Peyer's patch (tissue), 4 donors: ENCODE measurements at regions not wholly inside any gene's neighbourhood (a gene's known extent, or its start where the extent isn't known, plus 50 kb on each side); places are given as distances from the start of the nearest gene placed in this dataset.

Source experiments
- DNase-seq, 3 donors: peaks; one replicate each; pipeline ENCODE4 v3.0.0-alpha.2; 2017 to 2019
- H3K27ac ChIP-seq, 4 donors: fragments of 200-600 bp; sonication (generic); one replicate each; pipeline ENCODE4 v1.5.1; 2016 to 2019
- H3K27me3 ChIP-seq, 2 donors: fragments of 200-600 bp; sonication (generic); one replicate each; pipeline ENCODE4 v1.5.1; 2019
- H3K36me3 ChIP-seq, 3 donors: fragments of 200-600 bp; sonication (generic); one replicate each; pipeline ENCODE4 v1.5.1; 2016 to 2019
- H3K4me1 ChIP-seq, 4 donors: fragments of 200-600 bp; sonication (generic); one replicate each; pipeline ENCODE4 v1.5.1; 2016 to 2019
- H3K4me3 ChIP-seq, 4 donors: fragments of 200-600 bp; sonication (generic); 1 replicate in 3 of 4; 2 replicates in 1 of 4; pipeline ENCODE4 v1.5.1; 2016 to 2019; ENCODE audit warnings: mild to moderate bottlenecking in 1 of 4
- H3K9me3 ChIP-seq, 4 donors: fragments of 200-600 bp; sonication (generic); one replicate each; pipeline ENCODE4 v1.5.1; 2016 to 2019; ENCODE audit warnings: mild to moderate bottlenecking in 1 of 4
- POLR2A ChIP-seq, 2 donors: fragments of 450-650 bp; IDR thresholded peaks; one replicate each; pipeline ENCODE4 v1.5.1; 2017; ENCODE audit warnings: antibody characterized with exemption in 2 of 2, mild to moderate bottlenecking in 2 of 2, moderate library complexity in 2 of 2
- TF ChIP-seq, protein P1 (sequence below), 6 experiments: fragments of 450-650 bp in 4 of 6; fragments of 200-600 bp in 2 of 6; sonication (generic) in 1 of 6; IDR thresholded peaks; one replicate each; pipeline ENCODE4 v1.5.1; 2017 to 2019; ENCODE audit warnings: antibody characterized with exemption in 6 of 6, mild to moderate bottlenecking in 3 of 6, moderate library complexity in 1 of 6

DNA sequence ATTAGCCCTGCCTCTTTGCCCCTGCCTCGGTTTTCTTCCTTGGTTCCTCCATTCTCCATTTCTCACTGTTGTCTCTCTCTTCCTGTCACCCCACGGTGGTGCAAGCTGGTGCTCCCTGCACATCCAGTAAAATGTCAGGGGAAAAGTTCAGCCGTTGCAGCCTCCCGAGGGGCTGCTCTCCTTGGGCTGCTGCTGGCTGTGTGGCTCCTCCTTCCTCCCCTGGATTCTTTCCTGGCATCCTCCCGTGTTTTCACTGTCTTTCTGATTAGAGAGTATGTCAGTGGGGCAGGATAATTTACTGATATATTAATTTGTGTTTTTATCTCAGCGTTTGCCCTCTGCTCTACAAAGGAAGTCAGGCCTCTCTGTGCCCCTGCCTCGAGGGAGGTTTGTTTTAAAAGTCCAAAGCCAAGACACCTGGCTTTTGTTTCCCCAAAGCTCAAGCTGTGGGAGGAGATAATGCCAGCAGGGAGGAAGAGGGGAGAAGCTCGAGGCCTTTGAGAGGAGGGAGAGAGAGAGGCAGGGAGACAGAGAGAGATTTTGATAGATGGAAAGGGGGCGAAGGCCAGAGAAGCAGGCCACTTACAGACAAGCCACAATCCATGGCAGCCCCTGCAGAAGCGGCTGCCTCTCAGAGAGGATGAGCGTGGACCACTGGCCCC is 150.3 kb upstream of the NR2F2 start:
- no peak overlapping the region for H3K4me3 ChIP-seq
- no peak overlapping the region for H3K27ac ChIP-seq
- H3K27me3 ChIP-seq, result no peaks in the 10 kb centered on the region
- TF ChIP-seq POLR2A (IDR thresholded peaks at IDR 0.05), result no peak
- TF ChIP-seq, protein P1, sequence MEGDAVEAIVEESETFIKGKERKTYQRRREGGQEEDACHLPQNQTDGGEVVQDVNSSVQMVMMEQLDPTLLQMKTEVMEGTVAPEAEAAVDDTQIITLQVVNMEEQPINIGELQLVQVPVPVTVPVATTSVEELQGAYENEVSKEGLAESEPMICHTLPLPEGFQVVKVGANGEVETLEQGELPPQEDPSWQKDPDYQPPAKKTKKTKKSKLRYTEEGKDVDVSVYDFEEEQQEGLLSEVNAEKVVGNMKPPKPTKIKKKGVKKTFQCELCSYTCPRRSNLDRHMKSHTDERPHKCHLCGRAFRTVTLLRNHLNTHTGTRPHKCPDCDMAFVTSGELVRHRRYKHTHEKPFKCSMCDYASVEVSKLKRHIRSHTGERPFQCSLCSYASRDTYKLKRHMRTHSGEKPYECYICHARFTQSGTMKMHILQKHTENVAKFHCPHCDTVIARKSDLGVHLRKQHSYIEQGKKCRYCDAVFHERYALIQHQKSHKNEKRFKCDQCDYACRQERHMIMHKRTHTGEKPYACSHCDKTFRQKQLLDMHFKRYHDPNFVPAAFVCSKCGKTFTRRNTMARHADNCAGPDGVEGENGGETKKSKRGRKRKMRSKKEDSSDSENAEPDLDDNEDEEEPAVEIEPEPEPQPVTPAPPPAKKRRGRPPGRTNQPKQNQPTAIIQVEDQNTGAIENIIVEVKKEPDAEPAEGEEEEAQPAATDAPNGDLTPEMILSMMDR (IDR thresholded peaks at IDR 0.05), result no peak
- no peaks in the 10 kb centered on the region for H3K9me3 ChIP-seq
- H3K36me3 ChIP-seq, result no peaks in the 10 kb centered on the region
- no peak for DNase-seq
- no peaks in the 10 kb centered on the region for H3K4me1 ChIP-seq

DNA sequence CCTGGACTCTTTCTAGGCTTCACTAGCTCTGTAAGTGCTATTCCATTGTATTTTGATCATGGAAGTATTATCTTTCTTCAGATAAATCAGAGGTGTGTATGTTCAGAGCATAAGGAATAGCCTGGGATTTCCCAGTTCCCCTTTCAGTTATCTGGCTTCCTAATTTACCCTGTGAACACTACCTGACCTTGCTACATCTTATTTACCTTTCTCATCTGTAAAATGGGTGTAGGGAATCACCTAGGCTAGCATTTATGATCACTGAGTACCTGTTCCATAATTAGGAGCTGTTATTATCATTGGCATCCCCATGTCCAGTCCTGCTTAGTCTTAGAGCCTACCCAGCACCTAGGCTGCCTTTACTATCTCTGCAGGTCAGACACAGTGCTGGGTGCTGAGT is 149.3 kb upstream of the NR2F2 start:
- no peaks in the 10 kb centered on the region for H3K4me1 ChIP-seq

DNA sequence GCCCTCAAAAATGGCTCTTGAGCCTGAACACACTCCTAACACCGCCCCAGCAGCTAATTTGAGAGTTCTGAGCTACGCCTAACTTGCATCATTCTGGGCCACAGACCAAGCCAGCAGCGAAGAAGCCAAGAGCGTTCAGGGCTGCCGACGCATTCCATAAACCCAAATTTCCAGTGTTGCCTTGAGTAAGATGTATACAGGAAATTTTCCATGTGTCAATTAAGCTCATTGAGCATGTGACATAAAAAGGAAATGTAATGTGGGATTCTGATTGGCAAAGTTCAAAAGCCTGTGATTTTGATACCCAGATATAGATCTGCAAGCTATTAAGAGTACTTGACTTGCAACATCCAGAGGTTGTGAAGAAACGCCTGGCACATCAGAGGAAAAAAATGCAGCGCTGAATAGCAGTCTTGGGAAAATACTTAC is 148.6 kb upstream of the NR2F2 start:
- TF ChIP-seq, protein P1 (IDR thresholded peaks at IDR 0.05), result no peak
- TF ChIP-seq POLR2A (IDR thresholded peaks at IDR 0.05), result no peak
- Histone ChIP-seq H3K27ac (peak overlapping the region in 2 of 4 donors; percentile 47 to 49), H3K36me3 (no peaks in the 10 kb centered on the region), H3K4me1 (no peaks in the 10 kb centered on the region), H3K4me3 (no peak overlapping the region), H3K9me3 (no peaks in the 10 kb centered on the region), H3K27me3 (no peaks in the 10 kb centered on the region)
- DNase-seq, result peak in 2 of 3 donors; percentile 50 to 59

More for the DNA sequence above, 149.3 kb upstream of the NR2F2 start:
- no peaks in the 10 kb centered on the region for H3K27me3 ChIP-seq
- no peaks in the 10 kb centered on the region for H3K36me3 ChIP-seq
- DNase-seq, result no peak
- H3K27ac ChIP-seq, result peak overlapping the region in 2 of 4 donors; percentile 47 to 49
- H3K9me3 ChIP-seq, result no peaks in the 10 kb centered on the region
- no peak overlapping the region for H3K4me3 ChIP-seq
- no peak for TF ChIP-seq POLR2A (IDR thresholded peaks at IDR 0.05)
- TF ChIP-seq, protein P1 (IDR thresholded peaks at IDR 0.05), result no peak

DNA sequence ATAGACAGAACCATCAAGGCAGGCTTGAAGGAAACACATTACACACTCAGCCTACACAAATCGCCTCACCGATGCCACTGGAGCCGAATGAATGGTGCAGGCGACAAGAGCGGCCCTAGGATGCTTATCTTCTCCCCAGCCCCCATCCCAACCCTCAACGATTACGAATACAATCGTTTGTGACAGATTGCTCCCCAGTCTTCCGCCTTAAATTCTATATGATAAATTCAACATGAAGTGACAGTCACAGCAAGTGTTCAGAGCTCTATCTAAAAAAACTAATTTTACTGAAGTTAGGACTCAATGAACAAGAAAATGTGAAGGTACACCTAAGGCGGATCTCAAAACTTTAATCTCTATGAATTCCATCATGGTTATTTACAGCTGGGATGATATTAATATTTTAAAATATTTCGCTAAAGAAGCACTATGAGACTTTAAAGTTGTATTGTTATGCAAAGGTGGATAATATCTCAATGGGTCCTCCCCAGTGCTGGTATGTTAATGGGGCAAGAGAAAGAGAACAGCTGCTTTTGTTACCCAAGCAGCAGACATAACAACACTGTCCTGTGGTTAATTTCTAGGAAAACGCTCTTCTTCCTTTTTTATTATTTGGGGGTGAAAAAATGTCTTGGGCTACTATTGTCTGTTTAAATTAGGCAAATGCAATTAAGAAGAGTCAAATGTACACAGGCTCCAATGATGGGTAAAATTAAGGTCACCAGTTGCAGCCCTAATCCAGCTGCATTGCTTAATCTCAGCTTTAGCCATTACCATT is 147.6 kb upstream of the NR2F2 start:
- Histone ChIP-seq H3K36me3 (no peaks in the 10 kb centered on the region), H3K27ac (no peak overlapping the region), H3K4me3 (no peak overlapping the region), H3K4me1 (no peaks in the 10 kb centered on the region), H3K27me3 (no peaks in the 10 kb centered on the region), H3K9me3 (no peaks in the 10 kb centered on the region)
- DNase-seq, result no peak
- TF ChIP-seq, protein P1 (IDR thresholded peaks at IDR 0.05), result no peak
- TF ChIP-seq POLR2A (IDR thresholded peaks at IDR 0.05), result no peak

DNA sequence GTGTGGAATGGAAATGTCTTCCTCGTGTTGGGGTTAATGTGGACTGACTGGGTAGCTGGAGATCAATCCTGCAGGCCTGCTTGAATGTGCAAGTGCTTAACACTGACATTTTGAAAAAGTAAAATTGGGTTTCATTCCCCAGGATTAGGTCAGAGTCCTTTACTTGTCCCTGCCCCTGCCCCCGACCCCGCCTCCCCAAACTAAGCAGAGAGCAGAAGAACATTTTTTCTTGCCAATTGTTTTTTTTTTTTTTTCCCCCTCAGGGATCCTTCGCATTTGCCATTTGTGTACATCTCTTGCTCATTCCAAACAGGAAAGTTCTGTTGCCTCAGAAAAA is 147.0 kb upstream of the NR2F2 start:
- Histone ChIP-seq H3K27me3 (no peaks in the 10 kb centered on the region), H3K9me3 (no peaks in the 10 kb centered on the region), H3K4me3 (no peak overlapping the region), H3K27ac (no peak overlapping the region), H3K4me1 (no peaks in the 10 kb centered on the region), H3K36me3 (no peaks in the 10 kb centered on the region)
- no peak for DNase-seq
- TF ChIP-seq POLR2A (IDR thresholded peaks at IDR 0.05), result no peak
- TF ChIP-seq, protein P1 (IDR thresholded peaks at IDR 0.05), result no peak
